GM21825 (cell line): ENCODE measurements at regions not wholly inside any gene's neighbourhood (a gene's known extent, or its start where the extent isn't known, plus 50 kb on each side); places are given as distances from the start of the nearest gene placed in this dataset.

Experiments used
- ATAC-seq: cut with Tn5 transposase; IDR thresholded peaks from one replicate; pipeline ENCODE4 v1.9.1; 2021; ENCODE audit warnings: mild to moderate bottlenecking, moderate library complexity; ENCODE audit not compliant: unreplicated experiment

GRCh38 chr3:3745693-3746092 lies 53.5 kb upstream of the LRRN1 start:
- no peak for ATAC-seq

- no peak for ATAC-seq
These were observed 54.4 kb upstream of the LRRN1 start for GRCh38 chr3:3744826-3745225.

- no peak for ATAC-seq
These were observed 55.5 kb upstream of the LRRN1 start for GRCh38 chr3:3743754-3744153.

- ATAC-seq, result no peak
These were observed 59.2 kb upstream of the LRRN1 start for GRCh38 chr3:3740061-3740460.

GRCh38 chr3:3739330-3740060 lies 59.7 kb upstream of the LRRN1 start:
- no peak for ATAC-seq

GRCh38 chr3:3737531-3737930 lies 61.7 kb upstream of the LRRN1 start:
- ATAC-seq, result no peak

- ATAC-seq, result no peak
These were observed 63.3 kb upstream of the LRRN1 start for GRCh38 chr3:3735919-3736318.

GRCh38 chr3:3734881-3735280 lies 64.3 kb upstream of the LRRN1 start:
- ATAC-seq, result no peak

GRCh38 chr3:3729261-3729660 lies 70.0 kb upstream of the LRRN1 start:
- ATAC-seq, result no peak

- no peak for ATAC-seq
These were observed 72.7 kb upstream of the LRRN1 start for GRCh38 chr3:3726549-3726948.

- ATAC-seq, result no peak
These were observed 84.7 kb upstream of the LRRN1 start for GRCh38 chr3:3714572-3714971.

- ATAC-seq, result no peak
These were observed 86.3 kb upstream of the LRRN1 start for GRCh38 chr3:3712971-3713370.

- no peak for ATAC-seq
These were observed 90.5 kb upstream of the LRRN1 start for GRCh38 chr3:3708769-3709115.

- no peak for ATAC-seq
These were observed 91.1 kb upstream of the LRRN1 start for GRCh38 chr3:3707858-3708768.

- ATAC-seq, result no peak
These were observed 94.0 kb upstream of the LRRN1 start for GRCh38 chr3:3705090-3705775.

GRCh38 chr3:3701949-3702348 lies 97.3 kb upstream of the LRRN1 start:
- no peak for ATAC-seq

- no peak for ATAC-seq
These were observed 99.2 kb upstream of the LRRN1 start for GRCh38 chr3:3699816-3700633.

GRCh38 chr3:3699407-3699806 lies 99.8 kb upstream of the LRRN1 start:
- ATAC-seq, result no peak

- no peak for ATAC-seq
These were observed 102.9 kb upstream of the LRRN1 start for GRCh38 chr3:3696345-3696744.

GRCh38 chr3:3693593-3693992 lies 105.6 kb upstream of the LRRN1 start:
- no peak for ATAC-seq
